BJ (cell line): ENCODE measurements at regions not wholly inside any gene's neighbourhood (a gene's known extent, or its start where the extent isn't known, plus 50 kb on each side); places are given as distances from the start of the nearest gene placed in this dataset.

Source experiments
- CTCF ChIA-PET: fragments of 350-600 bp; formaldehyde crosslinking; extraction: SDS; loops from one replicate; lab custom pipeline; 2021; ENCODE audit warnings: antibody characterized with exemption, inconsistent platforms; lab: Yijun Ruan, JAX
- POLR2A ChIA-PET: fragments of 300-600 bp; sonication (Branson Sonifier 250); formaldehyde crosslinking; extraction: SDS; loops from one replicate; lab custom pipeline; 2021; ENCODE audit warnings: antibody characterized with exemption; lab: Charles Lee
- DNase-seq: peaks from one replicate; pipeline ENCODE4 v3.0.0-alpha.2; 2011; ENCODE audit warnings: low read depth
- H3K27me3 ChIP-seq: 2 replicates; pipeline ENCODE4 v1.6.0; 2011; ENCODE audit warnings: low read length; ENCODE audit not compliant: control insufficient read depth, insufficient read depth
- H3K36me3 ChIP-seq: 2 replicates; pipeline ENCODE4 v1.5.1; 2011; ENCODE audit warnings: low read length; ENCODE audit not compliant: control insufficient read depth, insufficient read depth
- H3K4me3 ChIP-seq: 2 replicates; pipeline ENCODE4 v1.5.1; 2011; ENCODE audit warnings: low read depth, mild to moderate bottlenecking, control low read depth, low read length
- TF ChIP-seq, protein P1 (sequence below): IDR thresholded peaks from 2 replicates; pipeline ENCODE4 v1.5.1; 2011; ENCODE audit warnings: low read depth, mild to moderate bottlenecking, control low read depth, inconsistent platforms, low read length, moderate library complexity; ENCODE audit not compliant: insufficient read depth

DNA sequence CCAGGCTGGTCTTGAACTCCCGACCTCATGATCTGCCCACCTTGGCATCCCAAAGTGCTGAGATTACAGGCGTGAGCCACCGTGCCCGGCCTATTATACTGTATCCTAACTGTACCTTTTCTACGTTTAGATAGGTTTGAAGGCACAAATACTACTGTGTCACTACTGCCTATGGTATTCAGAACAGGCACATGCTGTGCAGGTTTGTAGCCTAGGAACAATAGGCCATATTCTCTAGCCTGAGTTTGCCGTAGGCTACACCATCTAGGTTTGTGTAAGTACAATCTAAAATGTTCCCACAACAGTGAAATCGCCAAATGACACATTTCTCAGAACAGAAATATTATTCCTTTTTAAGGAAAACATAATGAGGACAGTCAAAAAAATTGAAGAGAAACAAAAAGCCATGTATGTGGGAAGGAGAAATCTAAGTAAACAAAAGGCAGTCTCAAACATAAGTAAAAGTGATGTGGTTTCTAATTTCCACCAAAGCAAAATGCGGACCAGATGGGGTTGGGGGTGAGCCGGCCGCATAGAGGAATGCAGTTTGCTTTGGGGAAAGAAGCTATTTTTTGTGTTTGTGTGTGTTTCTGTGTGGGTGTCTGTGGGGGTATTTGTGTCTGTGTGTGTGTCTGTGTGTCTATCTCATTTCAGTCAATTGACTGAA lies 192.6 kb upstream of the SALL4 start:
- Histone ChIP-seq H3K27me3 (no peaks in the 10 kb centered on the region), H3K4me3 (no peak overlapping the region), H3K36me3 (no peaks in the 10 kb centered on the region)
- POLR2A ChIA-PET: no interaction called here
- CTCF ChIA-PET: interaction anchor here (0.6 to 1.4 kb wide), 2 partner anchors 21 to 294 kb away, joined by 3 to 4 read pairs; no protein-coding TSS in a partner anchor
- peak; percentile 35 for DNase-seq
- TF ChIP-seq, protein P1, sequence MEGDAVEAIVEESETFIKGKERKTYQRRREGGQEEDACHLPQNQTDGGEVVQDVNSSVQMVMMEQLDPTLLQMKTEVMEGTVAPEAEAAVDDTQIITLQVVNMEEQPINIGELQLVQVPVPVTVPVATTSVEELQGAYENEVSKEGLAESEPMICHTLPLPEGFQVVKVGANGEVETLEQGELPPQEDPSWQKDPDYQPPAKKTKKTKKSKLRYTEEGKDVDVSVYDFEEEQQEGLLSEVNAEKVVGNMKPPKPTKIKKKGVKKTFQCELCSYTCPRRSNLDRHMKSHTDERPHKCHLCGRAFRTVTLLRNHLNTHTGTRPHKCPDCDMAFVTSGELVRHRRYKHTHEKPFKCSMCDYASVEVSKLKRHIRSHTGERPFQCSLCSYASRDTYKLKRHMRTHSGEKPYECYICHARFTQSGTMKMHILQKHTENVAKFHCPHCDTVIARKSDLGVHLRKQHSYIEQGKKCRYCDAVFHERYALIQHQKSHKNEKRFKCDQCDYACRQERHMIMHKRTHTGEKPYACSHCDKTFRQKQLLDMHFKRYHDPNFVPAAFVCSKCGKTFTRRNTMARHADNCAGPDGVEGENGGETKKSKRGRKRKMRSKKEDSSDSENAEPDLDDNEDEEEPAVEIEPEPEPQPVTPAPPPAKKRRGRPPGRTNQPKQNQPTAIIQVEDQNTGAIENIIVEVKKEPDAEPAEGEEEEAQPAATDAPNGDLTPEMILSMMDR: no peak

DNA sequence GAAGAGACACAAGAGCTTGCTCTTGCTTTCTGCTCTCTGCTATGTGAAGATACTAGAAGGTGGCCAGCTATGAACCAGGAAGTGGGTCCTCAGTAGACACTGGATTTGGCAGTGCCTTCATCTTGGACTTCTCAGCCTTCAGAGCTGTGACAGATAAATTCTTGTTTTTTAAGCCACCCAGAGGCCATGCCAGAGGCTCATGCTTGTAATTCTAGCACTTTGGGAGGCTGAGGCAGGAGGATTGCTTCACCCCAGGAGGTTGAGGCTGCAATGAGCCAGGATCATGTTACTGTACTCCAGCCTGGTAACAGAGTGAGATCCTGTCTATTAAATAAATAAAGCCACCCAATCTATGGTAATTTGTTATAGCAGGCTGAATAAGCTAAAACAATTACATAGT lies 185.5 kb upstream of the SALL4 start:
- CTCF ChIA-PET: interaction anchor here (1.0 kb wide), 1 partner anchor 188 kb away, joined by 4 read pairs; no protein-coding TSS in a partner anchor
- DNase-seq: no peak
- Histone ChIP-seq H3K4me3 (no peak overlapping the region), H3K36me3 (no peaks in the 10 kb centered on the region), H3K27me3 (no peaks in the 10 kb centered on the region)
- TF ChIP-seq, protein P1: no peak
- POLR2A ChIA-PET: no interaction called here

DNA sequence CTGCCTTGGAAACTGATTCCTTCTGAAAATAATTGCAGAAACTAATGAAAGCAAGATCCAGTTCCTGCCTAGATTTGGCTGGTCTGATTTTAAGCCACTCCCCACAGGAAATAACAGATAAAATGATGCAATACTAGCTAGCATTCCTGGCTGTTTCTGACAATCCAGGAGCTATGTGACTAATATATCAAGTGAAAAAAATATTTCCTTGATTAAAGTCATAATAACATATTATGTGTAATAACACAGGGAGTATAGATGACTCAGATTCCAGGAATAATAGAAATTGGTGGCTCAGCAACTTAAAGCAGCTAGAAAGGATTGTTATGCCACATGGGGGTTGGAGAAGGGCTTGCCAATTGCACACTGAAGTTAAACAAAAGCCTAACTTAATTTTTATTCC lies 182.7 kb upstream of the SALL4 start:
- TF ChIP-seq, protein P1: no peak
- peak; percentile 99 for DNase-seq
- POLR2A ChIA-PET: no interaction called here

DNA sequence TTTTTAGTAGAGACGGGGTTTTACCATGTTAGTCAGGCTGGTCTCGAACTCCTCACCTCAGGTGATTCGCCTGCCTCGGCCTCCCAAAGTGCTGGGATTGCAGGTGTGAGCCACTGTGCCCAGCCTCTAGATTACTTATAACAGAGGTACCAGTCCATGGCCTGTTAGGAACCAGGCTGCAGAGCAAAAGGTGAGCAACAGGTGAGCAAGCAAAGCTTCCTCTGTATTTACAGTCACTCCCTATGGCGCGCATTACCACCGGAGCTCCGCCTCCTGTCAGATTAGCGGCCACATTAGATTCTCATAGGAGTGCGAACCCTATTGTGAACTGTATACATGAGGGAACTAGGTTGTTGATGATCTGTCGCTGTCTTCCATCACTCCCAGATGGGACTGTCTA lies 178.0 kb upstream of the SALL4 start:
- H3K36me3 ChIP-seq: no peaks in the 10 kb centered on the region
- ChIA-PET POLR2A (no interaction called here), CTCF (interaction anchor here (2.6 kb wide), 1 partner anchor 14 kb away, joined by 12 read pairs; no protein-coding TSS in a partner anchor)
- TF ChIP-seq, protein P1: no peak
- H3K27me3 ChIP-seq: no peaks in the 10 kb centered on the region
- H3K4me3 ChIP-seq: no peak overlapping the region
- DNase-seq: no peak

More for the DNA sequence above, 182.7 kb upstream of the SALL4 start:
- Histone ChIP-seq H3K36me3 (no peaks in the 10 kb centered on the region), H3K27me3 (no peaks in the 10 kb centered on the region), H3K4me3 (no peak overlapping the region)
- CTCF ChIA-PET: interaction anchor here (0.9 to 1.2 kb wide), 2 partner anchors 19 to 185 kb away, joined by 5 to 6 read pairs; no protein-coding TSS in a partner anchor

DNA sequence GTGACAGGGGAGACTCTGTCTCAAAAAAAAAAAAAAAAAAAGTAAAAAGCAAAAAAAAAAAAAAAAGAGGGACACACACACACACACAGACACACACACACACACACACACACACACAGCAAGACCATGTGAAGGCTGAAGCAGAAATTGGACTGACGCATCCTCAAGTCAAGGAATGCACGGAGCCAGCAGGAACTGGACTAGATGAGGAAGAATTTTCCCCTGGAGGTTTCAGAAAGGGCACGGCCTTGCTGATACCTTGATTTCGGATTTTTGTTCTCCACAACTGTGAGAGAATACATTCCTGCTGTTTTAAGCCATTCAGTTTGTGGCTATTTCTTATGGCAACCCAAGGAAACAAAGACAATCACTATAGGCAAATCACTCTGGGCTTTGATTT lies 176.9 kb upstream of the SALL4 start:
- H3K27me3 ChIP-seq: no peaks in the 10 kb centered on the region
- no peaks in the 10 kb centered on the region for H3K36me3 ChIP-seq
- no peak for DNase-seq
- CTCF ChIA-PET: interaction anchor here (2.6 kb wide), 1 partner anchor 13 kb away, joined by 12 read pairs; no protein-coding TSS in a partner anchor
- POLR2A ChIA-PET: no interaction called here
- no peak overlapping the region for H3K4me3 ChIP-seq
- TF ChIP-seq, protein P1: no peak
